ENCODE measurements at regions not wholly inside any gene's neighbourhood (a gene's known extent, or its start where the extent isn't known, plus 50 kb on each side); places are given as distances from the start of the nearest gene placed in this dataset.

GRCh38 chr1:55981010-55981650 lies 598.2 kb downstream of the PLPP3 start (continued):
- no peak for TF ChIP-seq PRDM15 (CRISPR knock-in tag; IDR thresholded peaks at IDR 0.05)
- no peak for TF ChIP-seq PAX8 (IDR thresholded peaks at IDR 0.05)
- no peak for TF ChIP-seq TARDBP (IDR thresholded peaks at IDR 0.05; ENCODE audit: borderline replicate concordance)
- no peak for TF ChIP-seq KAT2A (conservative IDR thresholded peaks at IDR 0.05; ENCODE audit: control insufficient read depth, low read depth, low read length)
- TF ChIP-seq SMARCA5 (IDR thresholded peaks at IDR 0.05), result no peak
- TF ChIP-seq USF1 (IDR thresholded peaks at IDR 0.05; ENCODE audit: borderline replicate concordance, extremely low read length, insufficient read depth, low read depth, low read length), result no peak

- no peaks in the 10 kb centered on the region for H3K27me3 ChIP-seq (replicated peaks in 1 of 2; ENCODE audit: control insufficient read depth in 2 of 2, insufficient read depth in 2 of 2, low read length in 1 of 2)
- TF ChIP-seq CHD4 (IDR thresholded peaks at IDR 0.05) (no peak), SIN3A (IDR thresholded peaks at IDR 0.05; ENCODE audit: low read depth, low read length) (no peak), BRCA1 (IDR thresholded peaks at IDR 0.05; ENCODE audit: low read depth, low read length) (no peak), RCOR1 (conservative IDR thresholded peaks at IDR 0.05; ENCODE audit: low read depth, low read length) (no peak), YBX1 (IDR thresholded peaks at IDR 0.05) (no peak), ASH2L (IDR thresholded peaks at IDR 0.05; ENCODE audit: borderline replicate concordance, low read depth) (no peak), RELB (IDR thresholded peaks at IDR 0.05; ENCODE audit: low read depth) (no peak)
- H3K4me3 ChIP-seq, result no peak overlapping the region
- in situ Hi-C loops (cut with MboI), result no loop called here
- CTCF ChIA-PET, result interaction anchor here (1.1 to 1.2 kb wide), 2 partner anchors 30 to 299 kb away, joined by 3 to 4 read pairs; no protein-coding TSS in a partner anchor
- FAIRE-seq (no peak), DNase-seq (ENCODE audit: low read depth, low spot score) (no peak), ATAC-seq (no peak)
- no peaks in the 10 kb centered on the region for H3K36me3 ChIP-seq (ENCODE audit: control insufficient read depth in 2 of 2, insufficient read depth in 2 of 2, low read length in 1 of 2)
- POLR2A ChIA-PET, result no interaction called here
- no peak overlapping the region for H3K4me2 ChIP-seq (ENCODE audit: control insufficient read depth, insufficient read depth)
- intact Hi-C loops (cut with micrococcal nuclease; ENCODE audit: unreplicated experiment), result no loop called here
- no peaks in the 10 kb centered on the region for H3K4me1 ChIP-seq (ENCODE audit: control insufficient read depth, insufficient read depth, low read length)
- WGBS (ENCODE audit: insufficient coverage, insufficient replicate concordance, low lambda C conversion rate, missing lambda C conversion rate), result 17% methylated on average over 4 of the region's 4 CpGs
- H3K79me2 ChIP-seq (ENCODE audit: control insufficient read depth, insufficient read depth, low read length), result no peaks in the 10 kb centered on the region
- no peak overlapping the region for H2AFZ ChIP-seq (ENCODE audit: control insufficient read depth, low read depth, low read length)
- no peak overlapping the region for H3K9ac ChIP-seq (ENCODE audit: control insufficient read depth, insufficient read depth, low read length)
- no peaks in the 10 kb centered on the region for H3K9me3 ChIP-seq (replicated peaks; ENCODE audit: control insufficient read depth, insufficient read depth, low read length)
- SMC1A ChIA-PET (ENCODE audit: uncharacterized antibody, unreplicated experiment), result interaction anchor here (0.9 to 1.5 kb wide), 4 partner anchors 8 to 604 kb away, joined by 3 to 4 read pairs (median 3); no protein-coding TSS in a partner anchor
- RAD21 ChIA-PET (ENCODE audit: unreplicated experiment), result interaction anchor here (0.6 kb wide), 1 partner anchor 30 kb away, joined by 3 read pairs; no protein-coding TSS in a partner anchor
- H4K20me1 ChIP-seq (ENCODE audit: control insufficient read depth, insufficient read depth), result no peaks in the 10 kb centered on the region
- H3K27ac ChIP-seq (ENCODE audit: control insufficient read depth, insufficient read depth), result no peak overlapping the region
- BruUV-seq (replicated peaks), result no TSS peak
These were observed 598.8 kb downstream of the PLPP3 start for GRCh38 chr1:55980582-55980981.
